Vagina (tissue), 2 donors: ENCODE measurements at regions not wholly inside any gene's neighbourhood (a gene's known extent, or its start where the extent isn't known, plus 50 kb on each side); places are given as distances from the start of the nearest gene placed in this dataset.

Experiments
- CTCF ChIP-seq, 3 experiments: fragments of 450-650 bp in 2 of 3; fragments of 200-600 bp in 1 of 3; sonication (generic) in 1 of 3; IDR thresholded peaks; one replicate each; pipeline ENCODE4 v1.5.1; 2017 to 2019; ENCODE audit warnings: antibody characterized with exemption in 3 of 3, mild to moderate bottlenecking in 2 of 3, moderate library complexity in 2 of 3
- POLR2A ChIP-seq, 2 donors: fragments of 450-650 bp; IDR thresholded peaks; one replicate each; pipeline ENCODE4 v1.6.1; 2017; ENCODE audit warnings: antibody characterized with exemption in 2 of 2, mild to moderate bottlenecking in 2 of 2, moderate library complexity in 2 of 2
- POLR2AphosphoS5 ChIP-seq, 2 donors: sonication (generic); formaldehyde crosslinking; IDR thresholded peaks; one replicate each; pipeline ENCODE4 v1.9.0; 2017; ENCODE audit warnings: antibody characterized with exemption in 2 of 2, mild to moderate bottlenecking in 2 of 2, low read depth in 1 of 2; ENCODE audit not compliant: insufficient read depth in 1 of 2

- no peak for TF ChIP-seq CTCF (IDR thresholded peaks at IDR 0.05)
- no peak for TF ChIP-seq POLR2A (IDR thresholded peaks at IDR 0.05)
- no peak for TF ChIP-seq POLR2AphosphoS5 (IDR thresholded peaks at IDR 0.05; ENCODE audit: insufficient read depth in 1 of 2, low read depth in 1 of 2)
Observed at GRCh38 chr1:188514917-188515316, 1686.2 kb downstream of the PLA2G4A start.
